OCI-LY1 (cell line): ENCODE measurements at regions not wholly inside any gene's neighbourhood (a gene's known extent, or its start where the extent isn't known, plus 50 kb on each side); places are given as distances from the start of the nearest gene placed in this dataset.

ENCODE experiments used
- H2AFZ ChIP-seq: fragments of 200-600 bp; sonication (generic), shearing (Covaris generic); 2 replicates; pipeline ENCODE4 v1.6.0; 2014; ENCODE audit warnings: antibody characterized with exemption, mild to moderate bottlenecking, low read length
- H3F3A ChIP-seq: fragments of 200-600 bp; sonication (generic), shearing (Covaris generic); 2 replicates; pipeline ENCODE4 v1.6.0; 2014; ENCODE audit warnings: mild to moderate bottlenecking, antibody characterized with exemption, low read length, moderate library complexity; ENCODE audit not compliant: insufficient read depth
- H3K27ac ChIP-seq: fragments of 200-600 bp; sonication (generic); 2 replicates; pipeline ENCODE4 v1.5.1; 2014; ENCODE audit warnings: low read length, mixed run types, mild to moderate bottlenecking, low read depth; ENCODE audit not compliant: poor library complexity, severe bottlenecking
- H3K27me3 ChIP-seq: fragments of 200-600 bp; sonication (generic); 2 replicates; pipeline ENCODE4 v1.6.0; 2014; ENCODE audit warnings: antibody characterized with exemption, mild to moderate bottlenecking, low read length, moderate library complexity; ENCODE audit not compliant: insufficient read depth
- H3K36me3 ChIP-seq: fragments of 200-600 bp; sonication (generic); 2 replicates; pipeline ENCODE4 v1.6.1; 2014; ENCODE audit warnings: mild to moderate bottlenecking, antibody characterized with exemption, low read length, moderate library complexity, mixed read lengths; ENCODE audit not compliant: insufficient read depth
- H3K4me1 ChIP-seq: fragments of 200-600 bp; sonication (generic); 2 replicates; pipeline ENCODE4 v1.5.1; 2014; ENCODE audit warnings: mild to moderate bottlenecking, low read length, moderate library complexity; ENCODE audit not compliant: insufficient read depth, severe bottlenecking
- H3K4me2 ChIP-seq: fragments of 200-600 bp; sonication (generic), shearing (Covaris generic); 2 replicates; pipeline ENCODE4 v1.6.1; 2014; ENCODE audit warnings: low read length
- H3K4me3 ChIP-seq: fragments of 200-600 bp; sonication (generic); 2 replicates; pipeline ENCODE4 v1.5.1; 2014; ENCODE audit warnings: low read length, low read depth, mild to moderate bottlenecking, mixed read lengths; ENCODE audit not compliant: poor library complexity, severe bottlenecking
- H3K79me2 ChIP-seq: fragments of 200-600 bp; shearing (Covaris generic); 2 replicates; pipeline ENCODE4 v1.6.1; 2016; ENCODE audit warnings: mixed run types, low read length, mixed read lengths; ENCODE audit not compliant: insufficient read depth
- H3K9ac ChIP-seq: fragments of 200-600 bp; sonication (generic), shearing (Covaris generic); 2 replicates; pipeline ENCODE4 v1.6.1; 2014; ENCODE audit warnings: mild to moderate bottlenecking, low read length, mixed read lengths
- H3K9me2 ChIP-seq: fragments of 200-600 bp; sonication (generic), shearing (Covaris generic); 2 replicates; pipeline ENCODE4 v1.6.1; 2014; ENCODE audit warnings: low read depth, mild to moderate bottlenecking, low read length, mixed read lengths
- H3K9me3 ChIP-seq: fragments of 200-600 bp; shearing (Covaris generic); 2 replicates; pipeline ENCODE4 v1.6.1; 2014; ENCODE audit warnings: low read length, mixed read lengths
- H4K20me1 ChIP-seq: fragments of 200-600 bp; sonication (generic), shearing (Covaris generic); 2 replicates; pipeline ENCODE4 v1.6.0; 2016; ENCODE audit warnings: mild to moderate bottlenecking, low read length; ENCODE audit not compliant: insufficient read depth
- CTCF ChIP-seq: fragments of 200-600 bp; sonication (generic), shearing (Covaris generic); IDR thresholded peaks from 2 replicates; pipeline ENCODE4 v1.5.1; 2017; ENCODE audit warnings: mild to moderate bottlenecking, antibody characterized with exemption, low read length, moderate library complexity, mixed read lengths
- EZH2 ChIP-seq: fragments of 200-600 bp; sonication (generic), shearing (Covaris generic); IDR thresholded peaks from 2 replicates; pipeline ENCODE4 v1.8.0; 2017; ENCODE audit warnings: borderline replicate concordance, mixed run types, mild to moderate bottlenecking, antibody characterized with exemption, low read length, moderate library complexity, mixed read lengths

DNA sequence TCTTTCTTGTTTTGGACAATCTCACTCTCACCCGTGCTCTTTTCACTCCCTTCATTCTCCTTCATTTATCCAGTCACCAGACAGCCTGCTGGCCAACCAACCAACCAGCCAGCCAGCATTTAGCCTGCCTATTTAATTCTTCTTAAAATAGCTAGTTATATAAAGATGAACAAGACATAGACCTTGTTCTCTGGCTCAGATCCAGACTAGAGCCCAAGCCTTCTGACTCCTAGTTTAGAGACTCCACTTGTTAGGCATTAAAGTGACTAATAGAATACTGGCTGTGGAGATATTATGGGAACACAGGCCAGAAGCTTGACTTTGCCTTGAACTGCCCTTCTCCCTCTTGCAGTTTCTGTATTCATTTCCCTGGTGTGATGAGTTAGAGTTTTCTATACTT, 215.3 kb upstream of the THRB start:
- H3K27ac ChIP-seq: no peak overlapping the region
- no peak overlapping the region for H3K4me2 ChIP-seq
- H3K9ac ChIP-seq: no peak overlapping the region
- no peaks in the 10 kb centered on the region for H3K9me3 ChIP-seq
- TF ChIP-seq EZH2: no peak
- no peak for TF ChIP-seq CTCF
- H3K36me3 ChIP-seq: no peaks in the 10 kb centered on the region
- no peak overlapping the region for H3K4me3 ChIP-seq
- H3F3A ChIP-seq: no peaks in the 10 kb centered on the region
- H2AFZ ChIP-seq: no peak overlapping the region
- no peaks in the 10 kb centered on the region for H3K27me3 ChIP-seq
- H3K79me2 ChIP-seq: no peaks in the 10 kb centered on the region
- H4K20me1 ChIP-seq: no peaks in the 10 kb centered on the region
- no peaks in the 10 kb centered on the region for H3K9me2 ChIP-seq
- H3K4me1 ChIP-seq: no peaks in the 10 kb centered on the region

- Histone ChIP-seq H3K79me2 (no peaks in the 10 kb centered on the region), H3K4me1 (no peaks in the 10 kb centered on the region), H3K4me3 (no peak overlapping the region), H3F3A (no peaks in the 10 kb centered on the region), H3K9ac (no peak overlapping the region), H3K27me3 (no peaks in the 10 kb centered on the region), H3K36me3 (no peaks in the 10 kb centered on the region), H3K9me2 (no peaks in the 10 kb centered on the region), H3K4me2 (no peak overlapping the region), H2AFZ (no peak overlapping the region), H3K9me3 (no peaks in the 10 kb centered on the region), H4K20me1 (no peaks in the 10 kb centered on the region), H3K27ac (no peak overlapping the region)
- no peak for TF ChIP-seq EZH2
- TF ChIP-seq CTCF: no peak
Measured at GRCh38 chr3:24713516-24713915, 218.9 kb upstream of the THRB start.

GRCh38 chr3:24714436-24714835, 219.8 kb upstream of the THRB start:
- Histone ChIP-seq H3K36me3 (no peaks in the 10 kb centered on the region), H3K4me3 (no peak overlapping the region), H3K27me3 (no peaks in the 10 kb centered on the region), H3K9me2 (no peaks in the 10 kb centered on the region), H3K27ac (no peak overlapping the region), H3K4me1 (no peaks in the 10 kb centered on the region), H3K9ac (no peak overlapping the region), H3K9me3 (no peaks in the 10 kb centered on the region), H2AFZ (no peak overlapping the region), H4K20me1 (no peaks in the 10 kb centered on the region), H3F3A (no peaks in the 10 kb centered on the region), H3K4me2 (no peak overlapping the region), H3K79me2 (no peaks in the 10 kb centered on the region)
- TF ChIP-seq CTCF (no peak), EZH2 (no peak)
